Peyer's patch (tissue), 4 donors: ENCODE measurements at regions not wholly inside any gene's neighbourhood (a gene's known extent, or its start where the extent isn't known, plus 50 kb on each side); places are given as distances from the start of the nearest gene placed in this dataset.

Experiments
- DNase-seq, 3 donors: peaks; one replicate each; pipeline ENCODE4 v3.0.0-alpha.2; 2017 to 2019
- H3K27ac ChIP-seq, 4 donors: fragments of 200-600 bp; sonication (generic); one replicate each; pipeline ENCODE4 v1.5.1; 2016 to 2019
- H3K27me3 ChIP-seq, 2 donors: fragments of 200-600 bp; sonication (generic); one replicate each; pipeline ENCODE4 v1.5.1; 2019
- H3K36me3 ChIP-seq, 3 donors: fragments of 200-600 bp; sonication (generic); one replicate each; pipeline ENCODE4 v1.5.1; 2016 to 2019
- H3K4me1 ChIP-seq, 4 donors: fragments of 200-600 bp; sonication (generic); one replicate each; pipeline ENCODE4 v1.5.1; 2016 to 2019
- H3K4me3 ChIP-seq, 4 donors: fragments of 200-600 bp; sonication (generic); 1 replicate in 3 of 4; 2 replicates in 1 of 4; pipeline ENCODE4 v1.5.1; 2016 to 2019; ENCODE audit warnings: mild to moderate bottlenecking in 1 of 4
- H3K9me3 ChIP-seq, 4 donors: fragments of 200-600 bp; sonication (generic); one replicate each; pipeline ENCODE4 v1.5.1; 2016 to 2019; ENCODE audit warnings: mild to moderate bottlenecking in 1 of 4
- CTCF ChIP-seq, 6 experiments: fragments of 450-650 bp in 4 of 6; fragments of 200-600 bp in 2 of 6; sonication (generic) in 1 of 6; IDR thresholded peaks; one replicate each; pipeline ENCODE4 v1.5.1; 2017 to 2019; ENCODE audit warnings: antibody characterized with exemption in 6 of 6, mild to moderate bottlenecking in 3 of 6, moderate library complexity in 1 of 6
- POLR2A ChIP-seq, 2 donors: fragments of 450-650 bp; IDR thresholded peaks; one replicate each; pipeline ENCODE4 v1.5.1; 2017; ENCODE audit warnings: antibody characterized with exemption in 2 of 2, mild to moderate bottlenecking in 2 of 2, moderate library complexity in 2 of 2

GRCh38 chr2:16152071-16152927, 211.9 kb downstream of the MYCN start:
- no peaks in the 10 kb centered on the region for H3K9me3 ChIP-seq
- no peak for DNase-seq
- no peaks in the 10 kb centered on the region for H3K27me3 ChIP-seq
- no peaks in the 10 kb centered on the region for H3K4me1 ChIP-seq
- H3K27ac ChIP-seq = no peak overlapping the region
- H3K4me3 ChIP-seq = no peak overlapping the region
- no peak for TF ChIP-seq POLR2A (IDR thresholded peaks at IDR 0.05)
- no peak for TF ChIP-seq CTCF (IDR thresholded peaks at IDR 0.05)
- no peaks in the 10 kb centered on the region for H3K36me3 ChIP-seq

GRCh38 chr2:16151651-16152050, 211.3 kb downstream of the MYCN start:
- H3K9me3 ChIP-seq = no peaks in the 10 kb centered on the region
- no peak for DNase-seq

GRCh38 chr2:16151281-16151570, 210.9 kb downstream of the MYCN start:
- Histone ChIP-seq H3K9me3 (no peaks in the 10 kb centered on the region), H3K36me3 (no peaks in the 10 kb centered on the region), H3K4me3 (no peak overlapping the region), H3K4me1 (no peaks in the 10 kb centered on the region), H3K27ac (no peak overlapping the region), H3K27me3 (no peaks in the 10 kb centered on the region)
- DNase-seq = no peak
- TF ChIP-seq CTCF (IDR thresholded peaks at IDR 0.05) (no peak), POLR2A (IDR thresholded peaks at IDR 0.05) (no peak)

More at GRCh38 chr2:16151651-16152050, 211.3 kb downstream of the MYCN start:
- H3K27me3 ChIP-seq = no peaks in the 10 kb centered on the region
- no peak for TF ChIP-seq CTCF (IDR thresholded peaks at IDR 0.05)
- no peak for TF ChIP-seq POLR2A (IDR thresholded peaks at IDR 0.05)
- H3K36me3 ChIP-seq = no peaks in the 10 kb centered on the region
- no peak overlapping the region for H3K27ac ChIP-seq
- no peaks in the 10 kb centered on the region for H3K4me1 ChIP-seq
- H3K4me3 ChIP-seq = no peak overlapping the region

- H3K4me1 ChIP-seq = no peaks in the 10 kb centered on the region
- no peaks in the 10 kb centered on the region for H3K27me3 ChIP-seq
- TF ChIP-seq CTCF (IDR thresholded peaks at IDR 0.05) (no peak), POLR2A (IDR thresholded peaks at IDR 0.05) (no peak)
These were observed 210.3 kb downstream of the MYCN start for GRCh38 chr2:16150456-16151280.

GRCh38 chr2:16149349-16150243, 209.2 kb downstream of the MYCN start:
- Histone ChIP-seq H3K4me1 (no peaks in the 10 kb centered on the region), H3K27ac (no peak overlapping the region), H3K36me3 (no peaks in the 10 kb centered on the region), H3K4me3 (no peak overlapping the region), H3K27me3 (no peaks in the 10 kb centered on the region), H3K9me3 (no peaks in the 10 kb centered on the region)
- TF ChIP-seq CTCF (IDR thresholded peaks at IDR 0.05) = no peak
- no peak for DNase-seq

More at GRCh38 chr2:16150456-16151280, 210.3 kb downstream of the MYCN start:
- DNase-seq = no peak
- Histone ChIP-seq H3K9me3 (no peaks in the 10 kb centered on the region), H3K4me3 (no peak overlapping the region), H3K27ac (no peak overlapping the region), H3K36me3 (no peaks in the 10 kb centered on the region)
